ENCODE measurements at regions not wholly inside any gene's neighbourhood (a gene's known extent, or its start where the extent isn't known, plus 50 kb on each side); places are given as distances from the start of the nearest gene placed in this dataset.

DNA sequence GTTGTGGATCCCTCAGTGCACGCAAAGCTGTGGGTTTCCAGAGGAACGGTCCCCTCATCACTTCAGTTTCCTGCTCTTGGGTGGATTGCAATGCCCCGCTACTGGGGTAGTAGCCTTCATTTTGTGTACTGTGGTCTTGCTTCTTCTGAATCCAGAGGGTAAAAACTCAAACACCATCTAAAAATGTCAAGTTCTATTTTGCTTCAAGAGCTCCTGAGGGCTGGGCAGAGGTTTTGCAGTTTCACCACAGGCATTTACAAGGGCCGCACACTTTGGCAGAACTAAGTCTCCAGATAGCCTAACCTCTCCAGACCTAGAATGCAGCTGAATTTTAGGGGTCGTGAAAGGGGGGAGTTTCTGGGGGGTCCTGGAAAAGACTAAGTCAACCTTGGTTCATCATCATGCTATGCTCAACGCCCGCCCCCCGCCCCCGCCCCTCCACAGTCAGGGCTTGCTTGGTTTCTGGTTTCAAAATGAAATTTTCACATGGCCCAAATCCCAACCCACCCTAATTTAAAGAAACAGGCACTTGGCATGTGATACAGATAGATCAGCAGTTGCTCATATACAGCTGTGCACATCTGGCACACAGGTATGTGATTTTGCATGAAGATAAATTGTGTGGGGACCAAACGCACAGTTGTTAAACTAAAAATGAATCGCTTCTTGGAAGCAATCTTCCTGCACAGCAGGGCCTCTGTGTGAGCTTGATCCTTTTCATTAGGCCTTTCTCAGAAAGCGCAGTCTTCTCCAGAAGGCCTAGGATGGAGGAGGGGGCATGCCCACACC, 329.6 kb downstream of the OSR1 start:
- H3K9ac ChIP-seq (ENCODE audit: low read length), result no peak overlapping the region
- H3K27ac ChIP-seq (ENCODE audit: low read length), result no peak overlapping the region
- H4K20me1 ChIP-seq (ENCODE audit: insufficient read depth), result no peaks in the 10 kb centered on the region
- no peaks in the 10 kb centered on the region for H3K36me3 ChIP-seq (ENCODE audit: insufficient read depth, low read length)
- no peak overlapping the region for H3K4me2 ChIP-seq (ENCODE audit: low read length)
- no peaks in the 10 kb centered on the region for H3F3A ChIP-seq (ENCODE audit: insufficient read depth, low read length, poor library complexity, severe bottlenecking)
- no peak overlapping the region for H2AFZ ChIP-seq (ENCODE audit: low read depth, low read length)
- H3K9me3 ChIP-seq (ENCODE audit: low read length), result no peaks in the 10 kb centered on the region
- TF ChIP-seq, protein P1, sequence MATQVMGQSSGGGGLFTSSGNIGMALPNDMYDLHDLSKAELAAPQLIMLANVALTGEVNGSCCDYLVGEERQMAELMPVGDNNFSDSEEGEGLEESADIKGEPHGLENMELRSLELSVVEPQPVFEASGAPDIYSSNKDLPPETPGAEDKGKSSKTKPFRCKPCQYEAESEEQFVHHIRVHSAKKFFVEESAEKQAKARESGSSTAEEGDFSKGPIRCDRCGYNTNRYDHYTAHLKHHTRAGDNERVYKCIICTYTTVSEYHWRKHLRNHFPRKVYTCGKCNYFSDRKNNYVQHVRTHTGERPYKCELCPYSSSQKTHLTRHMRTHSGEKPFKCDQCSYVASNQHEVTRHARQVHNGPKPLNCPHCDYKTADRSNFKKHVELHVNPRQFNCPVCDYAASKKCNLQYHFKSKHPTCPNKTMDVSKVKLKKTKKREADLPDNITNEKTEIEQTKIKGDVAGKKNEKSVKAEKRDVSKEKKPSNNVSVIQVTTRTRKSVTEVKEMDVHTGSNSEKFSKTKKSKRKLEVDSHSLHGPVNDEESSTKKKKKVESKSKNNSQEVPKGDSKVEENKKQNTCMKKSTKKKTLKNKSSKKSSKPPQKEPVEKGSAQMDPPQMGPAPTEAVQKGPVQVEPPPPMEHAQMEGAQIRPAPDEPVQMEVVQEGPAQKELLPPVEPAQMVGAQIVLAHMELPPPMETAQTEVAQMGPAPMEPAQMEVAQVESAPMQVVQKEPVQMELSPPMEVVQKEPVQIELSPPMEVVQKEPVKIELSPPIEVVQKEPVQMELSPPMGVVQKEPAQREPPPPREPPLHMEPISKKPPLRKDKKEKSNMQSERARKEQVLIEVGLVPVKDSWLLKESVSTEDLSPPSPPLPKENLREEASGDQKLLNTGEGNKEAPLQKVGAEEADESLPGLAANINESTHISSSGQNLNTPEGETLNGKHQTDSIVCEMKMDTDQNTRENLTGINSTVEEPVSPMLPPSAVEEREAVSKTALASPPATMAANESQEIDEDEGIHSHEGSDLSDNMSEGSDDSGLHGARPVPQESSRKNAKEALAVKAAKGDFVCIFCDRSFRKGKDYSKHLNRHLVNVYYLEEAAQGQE (IDR thresholded peaks at IDR 0.05; ENCODE audit: borderline replicate concordance), result no peak
- TF ChIP-seq RAD21 (conservative IDR thresholded peaks at IDR 0.05), result no peak
- TF ChIP-seq TAF1 (IDR thresholded peaks at IDR 0.05; ENCODE audit: low read depth), result no peak
- no peak for TF ChIP-seq POLR2AphosphoS5 (IDR thresholded peaks at IDR 0.05)
- no peak for TF ChIP-seq EP300 (conservative IDR thresholded peaks at IDR 0.05; ENCODE audit: poor library complexity, severe bottlenecking)
- no peak for TF ChIP-seq MXI1 (conservative IDR thresholded peaks at IDR 0.05; ENCODE audit: poor library complexity, severe bottlenecking)
- TF ChIP-seq, protein P2, sequence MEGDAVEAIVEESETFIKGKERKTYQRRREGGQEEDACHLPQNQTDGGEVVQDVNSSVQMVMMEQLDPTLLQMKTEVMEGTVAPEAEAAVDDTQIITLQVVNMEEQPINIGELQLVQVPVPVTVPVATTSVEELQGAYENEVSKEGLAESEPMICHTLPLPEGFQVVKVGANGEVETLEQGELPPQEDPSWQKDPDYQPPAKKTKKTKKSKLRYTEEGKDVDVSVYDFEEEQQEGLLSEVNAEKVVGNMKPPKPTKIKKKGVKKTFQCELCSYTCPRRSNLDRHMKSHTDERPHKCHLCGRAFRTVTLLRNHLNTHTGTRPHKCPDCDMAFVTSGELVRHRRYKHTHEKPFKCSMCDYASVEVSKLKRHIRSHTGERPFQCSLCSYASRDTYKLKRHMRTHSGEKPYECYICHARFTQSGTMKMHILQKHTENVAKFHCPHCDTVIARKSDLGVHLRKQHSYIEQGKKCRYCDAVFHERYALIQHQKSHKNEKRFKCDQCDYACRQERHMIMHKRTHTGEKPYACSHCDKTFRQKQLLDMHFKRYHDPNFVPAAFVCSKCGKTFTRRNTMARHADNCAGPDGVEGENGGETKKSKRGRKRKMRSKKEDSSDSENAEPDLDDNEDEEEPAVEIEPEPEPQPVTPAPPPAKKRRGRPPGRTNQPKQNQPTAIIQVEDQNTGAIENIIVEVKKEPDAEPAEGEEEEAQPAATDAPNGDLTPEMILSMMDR (IDR thresholded peaks at IDR 0.05; ENCODE audit: poor library complexity, severe bottlenecking), result no peak
- no peak overlapping the region for H3K4me3 ChIP-seq (ENCODE audit: low read length)
- no peaks in the 10 kb centered on the region for H3K27me3 ChIP-seq (ENCODE audit: insufficient read depth, low read depth, low read length)
- H3K9me2 ChIP-seq (ENCODE audit: insufficient read depth, low read length), result no peaks in the 10 kb centered on the region
- H3K79me2 ChIP-seq (replicated peaks; ENCODE audit: insufficient read depth, low read length), result no peaks in the 10 kb centered on the region

DNA sequence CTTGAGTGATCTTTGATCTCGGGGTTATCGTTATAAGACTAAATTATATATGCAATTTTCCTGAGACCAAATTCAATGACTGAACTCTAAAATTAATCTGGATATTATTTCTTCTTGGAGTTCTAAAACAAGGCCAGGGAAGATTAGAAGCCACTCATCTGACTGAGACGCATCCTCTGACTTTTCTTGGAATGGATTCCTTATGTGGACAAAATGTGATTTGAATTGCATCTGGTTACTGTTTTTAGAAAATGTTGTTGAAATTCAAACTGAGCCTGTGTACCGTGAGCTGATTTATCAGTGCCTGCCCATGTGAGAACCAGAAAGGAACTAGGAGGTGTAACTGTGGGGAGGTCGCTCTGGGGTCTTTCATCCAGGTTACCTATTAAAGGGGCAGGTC, 330.8 kb downstream of the OSR1 start:
- no peak overlapping the region for H3K27ac ChIP-seq (ENCODE audit: low read length)
- H4K20me1 ChIP-seq (ENCODE audit: insufficient read depth), result no peaks in the 10 kb centered on the region
- H2AFZ ChIP-seq (ENCODE audit: low read depth, low read length), result no peak overlapping the region
- H3K9me3 ChIP-seq (ENCODE audit: low read length), result no peaks in the 10 kb centered on the region
- H3K4me3 ChIP-seq (ENCODE audit: low read length), result no peak overlapping the region
- H3K4me2 ChIP-seq (ENCODE audit: low read length), result no peak overlapping the region
- TF ChIP-seq RAD21 (conservative IDR thresholded peaks at IDR 0.05) (no peak), SMC3 (conservative IDR thresholded peaks at IDR 0.05; ENCODE audit: poor library complexity) (no peak)
- H3K27me3 ChIP-seq (ENCODE audit: insufficient read depth, low read depth, low read length), result no peaks in the 10 kb centered on the region
- no peaks in the 10 kb centered on the region for H3K9me2 ChIP-seq (ENCODE audit: insufficient read depth, low read length)
- no peak overlapping the region for H3K9ac ChIP-seq (ENCODE audit: low read length)
- H3K36me3 ChIP-seq (ENCODE audit: insufficient read depth, low read length), result no peaks in the 10 kb centered on the region
- H3K79me2 ChIP-seq (replicated peaks; ENCODE audit: insufficient read depth, low read length), result no peaks in the 10 kb centered on the region
- no peaks in the 10 kb centered on the region for H3F3A ChIP-seq (ENCODE audit: insufficient read depth, low read length, poor library complexity, severe bottlenecking)

DNA sequence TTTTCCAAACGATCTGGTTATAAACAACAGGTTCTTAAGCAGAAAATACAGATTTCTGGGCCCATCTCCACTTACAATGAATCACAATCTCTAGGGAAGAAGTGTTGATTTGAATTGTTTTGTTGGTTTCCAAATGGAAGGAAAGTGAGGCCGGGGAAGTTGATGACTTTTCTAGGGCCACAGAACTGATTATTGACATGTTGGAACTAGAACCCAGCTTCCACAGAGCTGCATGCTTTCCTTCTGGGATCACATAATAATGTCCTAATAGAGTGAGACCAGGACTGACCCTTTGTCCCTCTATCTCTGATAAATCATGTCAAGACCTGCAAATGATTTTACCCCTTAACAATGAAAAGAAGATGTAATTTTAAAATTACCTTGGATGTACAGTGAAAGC, 332.2 kb downstream of the OSR1 start:
- Histone ChIP-seq H3K79me2 (replicated peaks; ENCODE audit: insufficient read depth, low read length) (no peaks in the 10 kb centered on the region), H2AFZ (ENCODE audit: low read depth, low read length) (no peak overlapping the region), H3K4me2 (ENCODE audit: low read length) (no peak overlapping the region), H3K9ac (ENCODE audit: low read length) (no peak overlapping the region), H3K9me2 (ENCODE audit: insufficient read depth, low read length) (no peaks in the 10 kb centered on the region), H3K27me3 (ENCODE audit: insufficient read depth, low read depth, low read length) (no peaks in the 10 kb centered on the region), H3K36me3 (ENCODE audit: insufficient read depth, low read length) (no peaks in the 10 kb centered on the region), H3K27ac (ENCODE audit: low read length) (no peak overlapping the region), H3K9me3 (ENCODE audit: low read length) (no peaks in the 10 kb centered on the region), H3K4me3 (ENCODE audit: low read length) (no peak overlapping the region), H3F3A (ENCODE audit: insufficient read depth, low read length, poor library complexity, severe bottlenecking) (no peaks in the 10 kb centered on the region), H4K20me1 (ENCODE audit: insufficient read depth) (no peaks in the 10 kb centered on the region)
- TF ChIP-seq EZH2 (IDR thresholded peaks at IDR 0.05; ENCODE audit: borderline replicate concordance, insufficient read depth, low read length, poor library complexity, severe bottlenecking) (no peak), POLR2AphosphoS5 (IDR thresholded peaks at IDR 0.05) (no peak), SMC3 (conservative IDR thresholded peaks at IDR 0.05; ENCODE audit: poor library complexity) (no peak), MXI1 (conservative IDR thresholded peaks at IDR 0.05; ENCODE audit: poor library complexity, severe bottlenecking) (no peak), EP300 (conservative IDR thresholded peaks at IDR 0.05; ENCODE audit: poor library complexity, severe bottlenecking) (no peak), TAF1 (IDR thresholded peaks at IDR 0.05; ENCODE audit: low read depth) (no peak), RAD21 (conservative IDR thresholded peaks at IDR 0.05) (no peak)
- TF ChIP-seq, protein P1 (IDR thresholded peaks at IDR 0.05; ENCODE audit: borderline replicate concordance), result no peak
- TF ChIP-seq, protein P2 (IDR thresholded peaks at IDR 0.05; ENCODE audit: poor library complexity, severe bottlenecking), result no peak

All from neural cell (in vitro differentiated cells).